ENCODE measurements at regions not wholly inside any gene's neighbourhood (a gene's known extent, or its start where the extent isn't known, plus 50 kb on each side); places are given as distances from the start of the nearest gene placed in this dataset.

DNA sequence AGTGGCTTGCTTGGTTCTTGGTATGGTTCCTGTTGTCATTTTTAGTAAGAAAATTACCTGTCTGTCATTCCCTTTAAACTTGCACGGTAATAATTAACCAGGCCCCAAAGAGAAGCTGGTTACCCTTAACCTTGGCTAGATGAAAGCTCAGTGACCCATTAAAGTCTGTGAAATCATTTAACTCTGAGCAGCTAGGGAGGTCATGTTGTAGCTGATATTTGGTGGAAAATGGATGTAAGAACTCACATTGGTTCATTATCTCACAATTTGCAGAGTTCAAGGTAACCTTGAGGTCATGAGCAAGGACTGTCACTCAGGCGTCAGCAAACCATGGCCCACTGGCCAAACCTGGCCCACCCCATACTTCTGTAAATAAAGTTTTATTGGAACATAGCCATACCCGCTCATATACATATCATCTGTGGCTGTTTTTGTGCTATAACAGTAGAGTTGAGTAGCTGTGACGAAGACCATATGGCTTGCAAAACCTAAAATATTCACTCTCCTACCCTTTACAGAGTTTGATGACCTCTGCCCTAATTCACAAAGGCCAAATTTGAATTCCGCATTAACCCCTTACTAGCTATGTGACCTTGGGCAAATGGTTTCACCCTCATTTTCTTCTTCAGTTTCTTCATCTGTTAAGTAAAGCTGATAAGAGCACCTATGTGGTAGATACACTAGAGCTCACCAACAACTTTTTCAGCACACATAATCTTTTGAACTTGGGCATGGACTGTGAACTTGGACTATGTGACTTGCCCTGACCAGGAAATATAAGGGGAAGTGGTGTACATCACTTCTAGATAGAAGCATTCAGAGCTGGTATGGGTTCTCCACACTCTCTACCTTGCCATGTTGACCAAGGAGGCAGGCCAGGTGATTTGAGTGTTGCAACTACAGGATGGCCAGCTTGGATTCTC lies 61.5 kb upstream of the CPEB4 start:
- TF ChIP-seq, protein P1, sequence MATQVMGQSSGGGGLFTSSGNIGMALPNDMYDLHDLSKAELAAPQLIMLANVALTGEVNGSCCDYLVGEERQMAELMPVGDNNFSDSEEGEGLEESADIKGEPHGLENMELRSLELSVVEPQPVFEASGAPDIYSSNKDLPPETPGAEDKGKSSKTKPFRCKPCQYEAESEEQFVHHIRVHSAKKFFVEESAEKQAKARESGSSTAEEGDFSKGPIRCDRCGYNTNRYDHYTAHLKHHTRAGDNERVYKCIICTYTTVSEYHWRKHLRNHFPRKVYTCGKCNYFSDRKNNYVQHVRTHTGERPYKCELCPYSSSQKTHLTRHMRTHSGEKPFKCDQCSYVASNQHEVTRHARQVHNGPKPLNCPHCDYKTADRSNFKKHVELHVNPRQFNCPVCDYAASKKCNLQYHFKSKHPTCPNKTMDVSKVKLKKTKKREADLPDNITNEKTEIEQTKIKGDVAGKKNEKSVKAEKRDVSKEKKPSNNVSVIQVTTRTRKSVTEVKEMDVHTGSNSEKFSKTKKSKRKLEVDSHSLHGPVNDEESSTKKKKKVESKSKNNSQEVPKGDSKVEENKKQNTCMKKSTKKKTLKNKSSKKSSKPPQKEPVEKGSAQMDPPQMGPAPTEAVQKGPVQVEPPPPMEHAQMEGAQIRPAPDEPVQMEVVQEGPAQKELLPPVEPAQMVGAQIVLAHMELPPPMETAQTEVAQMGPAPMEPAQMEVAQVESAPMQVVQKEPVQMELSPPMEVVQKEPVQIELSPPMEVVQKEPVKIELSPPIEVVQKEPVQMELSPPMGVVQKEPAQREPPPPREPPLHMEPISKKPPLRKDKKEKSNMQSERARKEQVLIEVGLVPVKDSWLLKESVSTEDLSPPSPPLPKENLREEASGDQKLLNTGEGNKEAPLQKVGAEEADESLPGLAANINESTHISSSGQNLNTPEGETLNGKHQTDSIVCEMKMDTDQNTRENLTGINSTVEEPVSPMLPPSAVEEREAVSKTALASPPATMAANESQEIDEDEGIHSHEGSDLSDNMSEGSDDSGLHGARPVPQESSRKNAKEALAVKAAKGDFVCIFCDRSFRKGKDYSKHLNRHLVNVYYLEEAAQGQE (IDR thresholded peaks at IDR 0.05; ENCODE audit: low read depth), result no peak
- TF ChIP-seq EP300 (IDR thresholded peaks at IDR 0.05; ENCODE audit: borderline replicate concordance) (no peak), TEAD4 (IDR thresholded peaks at IDR 0.05) (no peak), TAF1 (IDR thresholded peaks at IDR 0.05; ENCODE audit: low read depth) (no peak), RAD21 (IDR thresholded peaks at IDR 0.05; ENCODE audit: low read depth) (no peak), ZBTB7A (IDR thresholded peaks at IDR 0.05; ENCODE audit: low read depth) (no peak), EGR1 (IDR thresholded peaks at IDR 0.05) (no peak), CEBPB (IDR thresholded peaks at IDR 0.05) (no peak), YY1 (IDR thresholded peaks at IDR 0.05; ENCODE audit: low read depth) (no peak), NFIC (IDR thresholded peaks at IDR 0.05) (no peak), CREB1 (IDR thresholded peaks at IDR 0.05; ENCODE audit: low read depth) (no peak), TCF12 (IDR thresholded peaks at IDR 0.05; ENCODE audit: low read depth) (no peak)
- TF ChIP-seq, protein P2, sequence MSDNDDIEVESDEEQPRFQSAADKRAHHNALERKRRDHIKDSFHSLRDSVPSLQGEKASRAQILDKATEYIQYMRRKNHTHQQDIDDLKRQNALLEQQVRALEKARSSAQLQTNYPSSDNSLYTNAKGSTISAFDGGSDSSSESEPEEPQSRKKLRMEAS (IDR thresholded peaks at IDR 0.05), result no peak
